ENCODE measurements at regions not wholly inside any gene's neighbourhood (a gene's known extent, or its start where the extent isn't known, plus 50 kb on each side); places are given as distances from the start of the nearest gene placed in this dataset.

GRCh38 chr6:120994573-120994967 is 339.7 kb downstream of the TBC1D32 start:
- no peak for TF ChIP-seq POLR2AphosphoS5 (IDR thresholded peaks at IDR 0.05; ENCODE audit: low read depth, low read length)
- no peak for TF ChIP-seq REST (IDR thresholded peaks at IDR 0.05; ENCODE audit: insufficient read depth in 1 of 2, low read depth in 2 of 2, low read length in 2 of 2)
- no peak for TF ChIP-seq SIN3A (IDR thresholded peaks at IDR 0.05; ENCODE audit: borderline replicate concordance, insufficient read depth, low read length)
- no peak for TF ChIP-seq TAF1 (IDR thresholded peaks at IDR 0.05; ENCODE audit: borderline replicate concordance, insufficient read depth, low read length)
- TF ChIP-seq FOXP2 (optimal IDR thresholded peaks at IDR 0.05; ENCODE audit: borderline replicate concordance, extremely low read depth, extremely low read length, insufficient read depth): no peak

Measured in PFSK-1 (cell line).